K562 (cell line): ENCODE measurements at regions not wholly inside any gene's neighbourhood (a gene's known extent, or its start where the extent isn't known, plus 50 kb on each side); places are given as distances from the start of the nearest gene placed in this dataset.

Experiments used
- EGR1 ChIP-seq: fragments of 450-650 bp; conservative IDR thresholded peaks from 2 replicates; pipeline ENCODE4 v1.6.1; 2017; ENCODE audit warnings: mild to moderate bottlenecking
- ERF ChIP-seq: fragments of 450-650 bp; formaldehyde crosslinking; IDR thresholded peaks from 2 replicates; pipeline ENCODE4 v1.4.0; 2020; ENCODE audit warnings: mild to moderate bottlenecking, mixed read lengths
- FUS ChIP-seq: fragments of 200-400 bp; formaldehyde crosslinking; optimal IDR thresholded peaks from 2 replicates; pipeline ENCODE3; 2017; ENCODE audit warnings: low read depth, low read length
- HDAC8 ChIP-seq: fragments of 450-650 bp; IDR thresholded peaks from 2 replicates; pipeline ENCODE4 v1.6.1; 2016; ENCODE audit warnings: mild to moderate bottlenecking, missing genetic modification characterization, moderate library complexity, missing compliant biosample characterization
- MTF1 ChIP-seq: fragments of 250-450 bp; sonication (Bioruptor Pico); IDR thresholded peaks from 2 replicates; pipeline ENCODE4 v1.9.0; 2021; ENCODE audit warnings: moderate library complexity, mild to moderate bottlenecking, inconsistent platforms, borderline replicate concordance
- NBN ChIP-seq: fragments of 450-650 bp; IDR thresholded peaks from 2 replicates; pipeline ENCODE4 v1.6.1; 2016; ENCODE audit warnings: low read depth, mild to moderate bottlenecking
- NR1H2 ChIP-seq: sonication (generic); formaldehyde crosslinking; IDR thresholded peaks from 2 replicates; pipeline ENCODE4 v1.4.0; 2020; ENCODE audit warnings: mild to moderate bottlenecking, missing genetic modification reagents
- TGIF2 ChIP-seq: sonication (generic); formaldehyde crosslinking; IDR thresholded peaks from 2 replicates; pipeline ENCODE4 v1.8.1; 2022; ENCODE audit warnings: mild to moderate bottlenecking, missing genetic modification reagents, moderate library complexity
- TOE1 ChIP-seq, 2 experiments: fragments of 450-650 bp in 1 of 2; sonication (generic) in 1 of 2; formaldehyde crosslinking in 1 of 2; IDR thresholded peaks; 2 replicates each; pipeline versions ENCODE4 v1.7.1 to v1.8.0; 2016 to 2022; ENCODE audit warnings: borderline replicate concordance in 2 of 2, mild to moderate bottlenecking in 2 of 2, antibody characterized with exemption in 1 of 2, inconsistent platforms in 1 of 2, low read depth in 1 of 2, missing genetic modification reagents in 1 of 2, moderate library complexity in 1 of 2
- ZNF140 ChIP-seq: fragments of 250-450 bp; sonication (Bioruptor Pico); IDR thresholded peaks from 2 replicates; pipeline ENCODE4 v1.8.0; 2021; ENCODE audit warnings: moderate library complexity, mild to moderate bottlenecking, inconsistent platforms
- ZNF444 ChIP-seq: fragments of 250-450 bp; sonication (Bioruptor Pico); IDR thresholded peaks from 2 replicates; pipeline ENCODE4 v1.4.0; 2020; ENCODE audit warnings: mild to moderate bottlenecking, moderate library complexity
- TF ChIP-seq, protein P1 (sequence below), 2 experiments: fragments of 450-650 bp in 1 of 2; sonication (generic) in 1 of 2; formaldehyde crosslinking in 1 of 2; IDR thresholded peaks; 2 replicates each; pipeline versions ENCODE4 v1.7.1 to v1.9.0; 2016 to 2022; ENCODE audit warnings: inconsistent platforms in 1 of 2, mild to moderate bottlenecking in 1 of 2, missing genetic modification reagents in 1 of 2
- TF ChIP-seq, protein P2 (sequence below): fragments of 450-650 bp; IDR thresholded peaks from 2 replicates; pipeline ENCODE4 v1.6.1; 2016; ENCODE audit warnings: mild to moderate bottlenecking
- TF ChIP-seq, protein P3 (sequence below): fragments of 450-650 bp; formaldehyde crosslinking; IDR thresholded peaks from 2 replicates; pipeline ENCODE4 v1.4.0; 2020; ENCODE audit warnings: mild to moderate bottlenecking, moderate library complexity

DNA sequence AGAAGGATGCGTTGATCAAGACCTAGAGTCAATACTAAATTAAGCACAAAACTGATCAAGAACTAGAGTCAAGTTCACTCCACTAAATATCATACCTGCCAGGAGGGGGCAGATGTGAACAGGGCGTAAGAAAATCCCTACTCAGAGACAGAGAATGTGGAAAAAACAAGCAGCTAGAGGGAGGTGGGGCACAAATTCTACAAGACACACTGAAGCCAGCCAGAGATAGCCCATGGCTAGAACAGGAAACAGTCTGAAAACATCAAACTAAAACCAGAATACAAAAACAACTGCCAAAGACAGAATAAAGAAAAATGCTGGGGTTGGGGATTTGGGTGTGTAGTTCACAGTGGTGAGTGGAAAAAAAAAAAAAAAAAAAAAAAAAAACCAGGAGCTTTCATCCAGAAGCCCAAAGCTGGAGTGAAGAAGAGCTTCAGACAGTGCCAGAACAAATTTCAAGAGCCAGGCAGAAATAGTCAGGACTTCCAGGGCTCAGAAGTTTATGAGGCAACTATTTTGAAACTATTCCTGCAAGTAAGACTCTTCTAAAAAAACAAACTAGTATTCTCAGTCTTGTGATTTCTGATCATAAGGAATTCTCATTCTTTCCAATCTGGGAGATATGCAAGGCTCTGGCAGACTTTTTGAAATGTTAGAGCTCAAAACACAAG, 118.3 kb downstream of the CCDC71L start (continued):
- no peak for TF ChIP-seq ZNF444 (CRISPR knock-in tag)
- TF ChIP-seq, protein P1, sequence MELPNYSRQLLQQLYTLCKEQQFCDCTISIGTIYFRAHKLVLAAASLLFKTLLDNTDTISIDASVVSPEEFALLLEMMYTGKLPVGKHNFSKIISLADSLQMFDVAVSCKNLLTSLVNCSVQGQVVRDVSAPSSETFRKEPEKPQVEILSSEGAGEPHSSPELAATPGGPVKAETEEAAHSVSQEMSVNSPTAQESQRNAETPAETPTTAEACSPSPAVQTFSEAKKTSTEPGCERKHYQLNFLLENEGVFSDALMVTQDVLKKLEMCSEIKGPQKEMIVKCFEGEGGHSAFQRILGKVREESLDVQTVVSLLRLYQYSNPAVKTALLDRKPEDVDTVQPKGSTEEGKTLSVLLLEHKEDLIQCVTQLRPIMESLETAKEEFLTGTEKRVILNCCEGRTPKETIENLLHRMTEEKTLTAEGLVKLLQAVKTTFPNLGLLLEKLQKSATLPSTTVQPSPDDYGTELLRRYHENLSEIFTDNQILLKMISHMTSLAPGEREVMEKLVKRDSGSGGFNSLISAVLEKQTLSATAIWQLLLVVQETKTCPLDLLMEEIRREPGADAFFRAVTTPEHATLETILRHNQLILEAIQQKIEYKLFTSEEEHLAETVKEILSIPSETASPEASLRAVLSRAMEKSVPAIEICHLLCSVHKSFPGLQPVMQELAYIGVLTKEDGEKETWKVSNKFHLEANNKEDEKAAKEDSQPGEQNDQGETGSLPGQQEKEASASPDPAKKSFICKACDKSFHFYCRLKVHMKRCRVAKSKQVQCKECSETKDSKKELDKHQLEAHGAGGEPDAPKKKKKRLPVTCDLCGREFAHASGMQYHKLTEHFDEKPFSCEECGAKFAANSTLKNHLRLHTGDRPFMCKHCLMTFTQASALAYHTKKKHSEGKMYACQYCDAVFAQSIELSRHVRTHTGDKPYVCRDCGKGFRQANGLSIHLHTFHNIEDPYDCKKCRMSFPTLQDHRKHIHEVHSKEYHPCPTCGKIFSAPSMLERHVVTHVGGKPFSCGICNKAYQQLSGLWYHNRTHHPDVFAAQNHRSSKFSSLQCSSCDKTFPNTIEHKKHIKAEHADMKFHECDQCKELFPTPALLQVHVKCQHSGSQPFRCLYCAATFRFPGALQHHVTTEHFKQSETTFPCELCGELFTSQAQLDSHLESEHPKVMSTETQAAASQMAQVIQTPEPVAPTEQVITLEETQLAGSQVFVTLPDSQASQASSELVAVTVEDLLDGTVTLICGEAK (IDR thresholded peaks at IDR 0.05), result no peak
- TF ChIP-seq, protein P1 (CRISPR knock-in tag; IDR thresholded peaks at IDR 0.05), result no peak
- TF ChIP-seq, protein P2, sequence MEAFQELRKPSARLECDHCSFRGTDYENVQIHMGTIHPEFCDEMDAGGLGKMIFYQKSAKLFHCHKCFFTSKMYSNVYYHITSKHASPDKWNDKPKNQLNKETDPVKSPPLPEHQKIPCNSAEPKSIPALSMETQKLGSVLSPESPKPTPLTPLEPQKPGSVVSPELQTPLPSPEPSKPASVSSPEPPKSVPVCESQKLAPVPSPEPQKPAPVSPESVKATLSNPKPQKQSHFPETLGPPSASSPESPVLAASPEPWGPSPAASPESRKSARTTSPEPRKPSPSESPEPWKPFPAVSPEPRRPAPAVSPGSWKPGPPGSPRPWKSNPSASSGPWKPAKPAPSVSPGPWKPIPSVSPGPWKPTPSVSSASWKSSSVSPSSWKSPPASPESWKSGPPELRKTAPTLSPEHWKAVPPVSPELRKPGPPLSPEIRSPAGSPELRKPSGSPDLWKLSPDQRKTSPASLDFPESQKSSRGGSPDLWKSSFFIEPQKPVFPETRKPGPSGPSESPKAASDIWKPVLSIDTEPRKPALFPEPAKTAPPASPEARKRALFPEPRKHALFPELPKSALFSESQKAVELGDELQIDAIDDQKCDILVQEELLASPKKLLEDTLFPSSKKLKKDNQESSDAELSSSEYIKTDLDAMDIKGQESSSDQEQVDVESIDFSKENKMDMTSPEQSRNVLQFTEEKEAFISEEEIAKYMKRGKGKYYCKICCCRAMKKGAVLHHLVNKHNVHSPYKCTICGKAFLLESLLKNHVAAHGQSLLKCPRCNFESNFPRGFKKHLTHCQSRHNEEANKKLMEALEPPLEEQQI, result peak; percentile 91
- TF ChIP-seq NR1H2 (CRISPR knock-in tag), result no peak
- TF ChIP-seq, protein P3, sequence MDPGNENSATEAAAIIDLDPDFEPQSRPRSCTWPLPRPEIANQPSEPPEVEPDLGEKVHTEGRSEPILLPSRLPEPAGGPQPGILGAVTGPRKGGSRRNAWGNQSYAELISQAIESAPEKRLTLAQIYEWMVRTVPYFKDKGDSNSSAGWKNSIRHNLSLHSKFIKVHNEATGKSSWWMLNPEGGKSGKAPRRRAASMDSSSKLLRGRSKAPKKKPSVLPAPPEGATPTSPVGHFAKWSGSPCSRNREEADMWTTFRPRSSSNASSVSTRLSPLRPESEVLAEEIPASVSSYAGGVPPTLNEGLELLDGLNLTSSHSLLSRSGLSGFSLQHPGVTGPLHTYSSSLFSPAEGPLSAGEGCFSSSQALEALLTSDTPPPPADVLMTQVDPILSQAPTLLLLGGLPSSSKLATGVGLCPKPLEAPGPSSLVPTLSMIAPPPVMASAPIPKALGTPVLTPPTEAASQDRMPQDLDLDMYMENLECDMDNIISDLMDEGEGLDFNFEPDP (CRISPR knock-in tag), result no peak
- TF ChIP-seq ERF, result no peak
- TF ChIP-seq NBN, result peak; percentile 96
- no peak for TF ChIP-seq FUS
- no peak for TF ChIP-seq HDAC8 (tag)
- TF ChIP-seq TOE1 (IDR thresholded peaks at IDR 0.05; ENCODE audit: borderline replicate concordance), result peak; percentile 76; the same call in 1 of the 2 replicates
- no peak for TF ChIP-seq TOE1 (CRISPR knock-in tag; IDR thresholded peaks at IDR 0.05; ENCODE audit: borderline replicate concordance, low read depth)
- no peak for TF ChIP-seq ZNF140 (CRISPR knock-in tag)
- no peak for TF ChIP-seq TGIF2 (CRISPR knock-in tag)
- no peak for TF ChIP-seq MTF1 (CRISPR knock-in tag)
- TF ChIP-seq EGR1, result no peak
